Lung (tissue), 11 donors: ENCODE measurements at regions not wholly inside any gene's neighbourhood (a gene's known extent, or its start where the extent isn't known, plus 50 kb on each side); places are given as distances from the start of the nearest gene placed in this dataset.

ENCODE experiments used
- ATAC-seq: fragments of 200-7000 bp; cut with Tn5 transposase; one replicate; pipeline ENCODE4 v1.9.1; 2020; ENCODE audit warnings: moderate number of reproducible peaks; ENCODE audit not compliant: insufficient read depth, low FRiP score
- DNase-seq, 3 donors: peaks; one replicate each; pipeline ENCODE4 v3.0.0-alpha.2; 2013 to 2017
- H3K27ac ChIP-seq, 2 donors: one replicate each; pipeline ENCODE4 v1.5.1; 2013; ENCODE audit warnings: mild to moderate bottlenecking in 2 of 2, moderate library complexity in 2 of 2, control low read depth in 1 of 2, inconsistent platforms in 1 of 2, low read depth in 1 of 2, low read length in 1 of 2
- H3K27me3 ChIP-seq, 3 donors: one replicate each; pipeline ENCODE4 v1.5.1; 2013; ENCODE audit warnings: low read length in 2 of 3; ENCODE audit not compliant: control insufficient read depth in 3 of 3, insufficient read depth in 3 of 3
- H3K36me3 ChIP-seq, 4 donors: one replicate each; pipeline ENCODE4 v1.5.1; 2013; ENCODE audit warnings: low read length in 4 of 4, mild to moderate bottlenecking in 1 of 4, moderate library complexity in 1 of 4; ENCODE audit not compliant: control insufficient read depth in 4 of 4, insufficient read depth in 4 of 4
- H3K4me1 ChIP-seq, 5 donors: one replicate each; pipeline ENCODE4 v1.5.1; 2013; ENCODE audit warnings: low read length in 5 of 5, mild to moderate bottlenecking in 2 of 5, moderate library complexity in 1 of 5; ENCODE audit not compliant: control insufficient read depth in 5 of 5, insufficient read depth in 5 of 5
- H3K4me3 ChIP-seq: one replicate; pipeline ENCODE4 v1.5.1; 2013; ENCODE audit warnings: mild to moderate bottlenecking, control low read depth, moderate library complexity
- H3K9ac ChIP-seq, 2 donors: one replicate each; pipeline ENCODE4 v1.5.1; 2013; ENCODE audit warnings: low read length in 2 of 2, control low read depth in 1 of 2; ENCODE audit not compliant: insufficient read depth in 1 of 2
- H3K9me3 ChIP-seq, 4 donors: one replicate each; pipeline ENCODE4 v1.5.1; 2013; ENCODE audit warnings: low read length in 3 of 4, mild to moderate bottlenecking in 1 of 4, moderate library complexity in 1 of 4; ENCODE audit not compliant: control insufficient read depth in 4 of 4, insufficient read depth in 3 of 4
- WGBS, 2 donors: extraction: QIAGEN DNeasy Blood & Tissue Kit; methylation state at CpG; one replicate each; pipeline ENCODE4 v1.1.7; 2013; 5-methylcytosine and 5-hydroxymethylcytosine counted together
- TF ChIP-seq, protein P1 (sequence below): IDR thresholded peaks from 2 replicates; pipeline ENCODE4 v1.5.1; 2012; ENCODE audit warnings: mild to moderate bottlenecking; ENCODE audit errors: control extremely low read depth, extremely low read depth
- donor health status: control.
- donor health status: control.
- donor health status: Bipolar disorder and iron deficiency.
- donor health status: healthy.
- donor health status: DM: yes; HTN: yes; CAD: no.

DNA sequence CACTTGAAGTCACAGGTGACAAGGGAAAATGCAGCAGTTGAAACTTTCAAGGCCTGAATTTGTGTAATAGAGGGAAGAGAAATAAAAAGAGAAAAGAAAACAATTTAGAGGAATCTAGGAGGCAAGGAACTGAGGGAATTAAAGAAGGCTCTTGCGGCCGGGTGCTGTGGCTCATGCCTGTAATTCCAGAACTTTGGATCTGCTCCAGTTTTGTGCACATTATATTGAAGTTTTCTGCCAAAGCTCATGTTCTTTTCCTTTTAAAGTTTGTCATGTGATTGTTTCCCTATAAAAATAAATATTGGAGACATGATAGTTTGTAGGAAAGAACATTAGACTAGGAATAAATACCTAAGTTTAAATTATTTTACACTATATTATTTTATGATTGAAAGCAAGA, 433.9 kb upstream of the CPEB2 start:
- Histone ChIP-seq H3K9ac (no peak overlapping the region), H3K27ac (no peak overlapping the region), H3K4me3 (no peak overlapping the region), H3K4me1 (no peaks in the 10 kb centered on the region), H3K27me3 (no peaks in the 10 kb centered on the region), H3K9me3 (no peaks in the 10 kb centered on the region), H3K36me3 (no peaks in the 10 kb centered on the region)
- 45 to 47% methylated on average over 2 of the region's 2 CpGs for WGBS, 2 donors
- TF ChIP-seq, protein P1, sequence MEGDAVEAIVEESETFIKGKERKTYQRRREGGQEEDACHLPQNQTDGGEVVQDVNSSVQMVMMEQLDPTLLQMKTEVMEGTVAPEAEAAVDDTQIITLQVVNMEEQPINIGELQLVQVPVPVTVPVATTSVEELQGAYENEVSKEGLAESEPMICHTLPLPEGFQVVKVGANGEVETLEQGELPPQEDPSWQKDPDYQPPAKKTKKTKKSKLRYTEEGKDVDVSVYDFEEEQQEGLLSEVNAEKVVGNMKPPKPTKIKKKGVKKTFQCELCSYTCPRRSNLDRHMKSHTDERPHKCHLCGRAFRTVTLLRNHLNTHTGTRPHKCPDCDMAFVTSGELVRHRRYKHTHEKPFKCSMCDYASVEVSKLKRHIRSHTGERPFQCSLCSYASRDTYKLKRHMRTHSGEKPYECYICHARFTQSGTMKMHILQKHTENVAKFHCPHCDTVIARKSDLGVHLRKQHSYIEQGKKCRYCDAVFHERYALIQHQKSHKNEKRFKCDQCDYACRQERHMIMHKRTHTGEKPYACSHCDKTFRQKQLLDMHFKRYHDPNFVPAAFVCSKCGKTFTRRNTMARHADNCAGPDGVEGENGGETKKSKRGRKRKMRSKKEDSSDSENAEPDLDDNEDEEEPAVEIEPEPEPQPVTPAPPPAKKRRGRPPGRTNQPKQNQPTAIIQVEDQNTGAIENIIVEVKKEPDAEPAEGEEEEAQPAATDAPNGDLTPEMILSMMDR: no peak
- peak in 2 of 3 donors; percentile 11 to 14 for DNase-seq
- ATAC-seq: no peak

DNA sequence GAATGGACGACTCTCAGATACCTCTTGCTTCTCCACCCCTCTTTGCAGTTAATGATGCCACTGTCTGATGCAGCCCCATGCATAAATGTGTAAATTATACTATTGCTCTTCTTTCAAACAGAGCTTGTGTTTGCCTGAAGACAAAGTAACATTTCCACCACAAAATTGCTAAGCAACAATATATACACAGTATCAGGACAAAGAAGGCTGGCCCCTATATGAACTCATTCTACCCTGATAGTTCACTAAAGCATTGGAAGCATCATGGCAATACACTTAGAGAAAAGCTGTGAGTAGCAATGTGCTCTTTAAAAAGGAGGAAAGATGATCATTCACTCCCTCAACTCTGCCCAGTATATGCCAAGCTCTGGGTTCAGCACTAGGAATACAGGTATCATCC, 427.0 kb upstream of the CPEB2 start:
- TF ChIP-seq, protein P1: no peak
- WGBS, 2 donors: 78 to 92% methylated on average over 1 of the region's 1 CpG

GRCh38 chr4:14575919-14576318, 426.4 kb upstream of the CPEB2 start:
- no peaks in the 10 kb centered on the region for H3K9me3 ChIP-seq
- ATAC-seq: no peak
- H3K4me3 ChIP-seq: no peak overlapping the region
- no peaks in the 10 kb centered on the region for H3K27me3 ChIP-seq
- 89 to 93% methylated on average over 2 of the region's 2 CpGs for WGBS, 2 donors
- no peak overlapping the region for H3K9ac ChIP-seq
- no peak overlapping the region for H3K27ac ChIP-seq
- no peaks in the 10 kb centered on the region for H3K36me3 ChIP-seq
- TF ChIP-seq, protein P1: no peak
- no peak for DNase-seq
- no peaks in the 10 kb centered on the region for H3K4me1 ChIP-seq

More for the DNA sequence above, 427.0 kb upstream of the CPEB2 start:
- no peaks in the 10 kb centered on the region for H3K9me3 ChIP-seq
- no peak overlapping the region for H3K27ac ChIP-seq
- H3K27me3 ChIP-seq: no peaks in the 10 kb centered on the region
- H3K4me1 ChIP-seq: no peaks in the 10 kb centered on the region
- H3K9ac ChIP-seq: no peak overlapping the region
- no peaks in the 10 kb centered on the region for H3K36me3 ChIP-seq
- H3K4me3 ChIP-seq: no peak overlapping the region
- DNase-seq (no peak), ATAC-seq (no peak)

- ATAC-seq (no peak), DNase-seq (no peak)
- H3K27ac ChIP-seq: no peak overlapping the region
- TF ChIP-seq, protein P1: no peak
- no peak overlapping the region for H3K9ac ChIP-seq
- H3K4me1 ChIP-seq: no peaks in the 10 kb centered on the region
- no peaks in the 10 kb centered on the region for H3K36me3 ChIP-seq
- H3K27me3 ChIP-seq: no peaks in the 10 kb centered on the region
- H3K4me3 ChIP-seq: no peak overlapping the region
- no peaks in the 10 kb centered on the region for H3K9me3 ChIP-seq
Observed at GRCh38 chr4:14580061-14580460, 422.2 kb upstream of the CPEB2 start.
